Mesendoderm (in vitro differentiated cells): ENCODE measurements at regions not wholly inside any gene's neighbourhood (a gene's known extent, or its start where the extent isn't known, plus 50 kb on each side); places are given as distances from the start of the nearest gene placed in this dataset.

Experiments used
- DNase-seq: peaks from one replicate; pipeline ENCODE4 v3.0.0; 2013
- H2AK5ac ChIP-seq: 2 replicates; pipeline ENCODE4 v1.6.1; 2013; ENCODE audit warnings: low read length, inconsistent platforms
- H2BK120ac ChIP-seq: 2 replicates; pipeline ENCODE4 v1.6.1; 2013; ENCODE audit warnings: low read depth, mild to moderate bottlenecking, low read length, moderate library complexity, mixed read lengths
- H2BK15ac ChIP-seq: replicated peaks from 2 replicates; pipeline ENCODE4 v1.6.1; 2013; ENCODE audit warnings: low read depth, mild to moderate bottlenecking, moderate library complexity
- H2BK5ac ChIP-seq: 2 replicates; pipeline ENCODE4 v1.6.1; 2013; ENCODE audit warnings: low read length, inconsistent platforms
- H3K18ac ChIP-seq: 2 replicates; pipeline ENCODE4 v1.6.1; 2013; ENCODE audit warnings: mild to moderate bottlenecking, low read length, mixed read lengths
- H3K23ac ChIP-seq: one replicate; pipeline ENCODE4 v1.6.1; 2013; ENCODE audit warnings: low read length
- H3K27ac ChIP-seq: 2 replicates; pipeline ENCODE4 v1.5.1; 2013; ENCODE audit warnings: low read depth, mild to moderate bottlenecking, inconsistent platforms, low read length, moderate library complexity
- H3K27me3 ChIP-seq: 2 replicates; pipeline ENCODE4 v1.6.1; 2013; ENCODE audit warnings: low read length, control low read depth, mild to moderate bottlenecking, inconsistent platforms; ENCODE audit not compliant: insufficient read depth, poor library complexity
- H3K36me3 ChIP-seq: 2 replicates; pipeline ENCODE4 v1.6.1; 2013; ENCODE audit warnings: low read length, inconsistent platforms; ENCODE audit not compliant: control insufficient read depth, insufficient read depth
- H3K4ac ChIP-seq: one replicate; pipeline ENCODE4 v1.6.1; 2013; ENCODE audit warnings: low read depth, mild to moderate bottlenecking, low read length, moderate library complexity
- H3K4me1 ChIP-seq: 2 replicates; pipeline ENCODE4 v1.6.1; 2013; ENCODE audit warnings: low read depth, low read length, inconsistent platforms; ENCODE audit not compliant: control insufficient read depth
- H3K4me2 ChIP-seq: 2 replicates; pipeline ENCODE4 v1.6.1; 2013; ENCODE audit warnings: low read length
- H3K4me3 ChIP-seq: 2 replicates; pipeline ENCODE4 v1.5.1; 2013; ENCODE audit warnings: mild to moderate bottlenecking, low read length
- H3K56ac ChIP-seq: one replicate; pipeline ENCODE4 v1.6.1; 2013; ENCODE audit warnings: low read length
- H3K79me1 ChIP-seq: 2 replicates; pipeline ENCODE4 v1.6.1; 2013; ENCODE audit warnings: low read length, inconsistent platforms
- H3K79me2 ChIP-seq: 2 replicates; pipeline ENCODE4 v1.6.1; 2013; ENCODE audit warnings: mild to moderate bottlenecking, low read length; ENCODE audit not compliant: control insufficient read depth, insufficient read depth
- H3K9ac ChIP-seq: 2 replicates; pipeline ENCODE4 v1.6.1; 2013; ENCODE audit warnings: low read length, inconsistent platforms
- H4K5ac ChIP-seq: one replicate; pipeline ENCODE4 v1.6.1; 2013; ENCODE audit warnings: low read length
- H4K8ac ChIP-seq: one replicate; pipeline ENCODE4 v1.6.1; 2013; ENCODE audit warnings: low read depth, mild to moderate bottlenecking, control low read depth, low read length, moderate library complexity
- WGBS: extraction: QIAGEN DNeasy Blood & Tissue Kit; methylation state at CpG from one replicate; pipeline ENCODE4 v1.1.7; 2013; ENCODE audit warnings: low lambda C conversion rate, missing lambda C conversion rate; ENCODE audit not compliant: insufficient coverage; ENCODE audit errors: extremely low coverage; 5-methylcytosine and 5-hydroxymethylcytosine counted together

- no peak overlapping the region for H3K4me2 ChIP-seq
- WGBS, result no CpG with 5 or more reads among the region's 8 CpGs
These were observed 74.5 kb upstream of the LARS2 start for GRCh38 chr3:45313743-45314403.

GRCh38 chr3:45317710-45318109 lies 70.7 kb upstream of the LARS2 start:
- H3K27ac ChIP-seq, result no peak overlapping the region
- no peaks in the 10 kb centered on the region for H3K27me3 ChIP-seq
- H3K23ac ChIP-seq, result peak overlapping the region; percentile 52
- no peak for DNase-seq
- H3K9ac ChIP-seq, result no peak overlapping the region
- no peak overlapping the region for H4K8ac ChIP-seq
- no peaks in the 10 kb centered on the region for H3K36me3 ChIP-seq
- H4K5ac ChIP-seq, result no peak overlapping the region
- H3K79me1 ChIP-seq, result no peaks in the 10 kb centered on the region
- H2BK120ac ChIP-seq, result no peak overlapping the region
- no peak overlapping the region for H2BK15ac ChIP-seq
- WGBS, result no CpG with 5 or more reads among the region's 6 CpGs
- no peak overlapping the region for H3K18ac ChIP-seq
- no peak overlapping the region for H3K4ac ChIP-seq
- H3K79me2 ChIP-seq, result no peaks in the 10 kb centered on the region
- H3K56ac ChIP-seq, result no peak overlapping the region
- H2AK5ac ChIP-seq, result no peak overlapping the region
- H2BK5ac ChIP-seq, result no peak overlapping the region
- H3K4me1 ChIP-seq, result peaks cover 6% of the 10 kb centered on the region
- H3K4me3 ChIP-seq, result no peak overlapping the region
- no peak overlapping the region for H3K4me2 ChIP-seq

More at GRCh38 chr3:45313743-45314403, 74.5 kb upstream of the LARS2 start:
- Histone ChIP-seq H3K79me1 (no peaks in the 10 kb centered on the region), H3K36me3 (no peaks in the 10 kb centered on the region), H3K56ac (peak overlapping the region; percentile 49), H2BK120ac (no peak overlapping the region), H4K5ac (no peak overlapping the region), H3K9ac (no peak overlapping the region), H2BK15ac (no peak overlapping the region), H3K23ac (no peak overlapping the region), H3K4me1 (peaks cover 12% of the 10 kb centered on the region), H3K27ac (no peak overlapping the region), H4K8ac (no peak overlapping the region), H2AK5ac (no peak overlapping the region), H3K4me3 (no peak overlapping the region), H3K4ac (no peak overlapping the region), H2BK5ac (no peak overlapping the region), H3K18ac (peak overlapping the region; percentile 70), H3K79me2 (no peaks in the 10 kb centered on the region), H3K27me3 (no peaks in the 10 kb centered on the region)
- peak; percentile 34 for DNase-seq

DNA sequence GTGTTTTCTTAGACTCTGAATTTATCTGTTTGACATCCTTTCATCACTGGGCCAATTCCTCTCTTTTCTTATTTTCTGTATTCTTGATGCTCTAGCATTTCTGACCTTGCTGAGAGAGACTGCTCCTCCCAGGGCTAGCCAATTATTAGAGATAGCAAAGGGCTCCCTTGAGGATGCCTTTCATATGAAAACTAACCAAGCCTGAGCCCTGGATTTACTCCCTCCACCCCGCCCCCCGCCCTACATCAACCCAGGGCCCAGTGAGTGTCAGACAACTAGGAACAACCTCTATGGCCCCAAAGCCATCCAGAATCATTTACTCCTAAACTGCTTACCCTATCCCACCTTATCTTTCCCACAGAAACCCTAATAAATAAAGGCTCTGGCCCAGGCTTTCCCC lies 69.7 kb upstream of the LARS2 start:
- no peak overlapping the region for H3K23ac ChIP-seq
- no peaks in the 10 kb centered on the region for H3K36me3 ChIP-seq
- no peaks in the 10 kb centered on the region for H3K27me3 ChIP-seq
- H2BK15ac ChIP-seq, result no peak overlapping the region
- no peak overlapping the region for H4K8ac ChIP-seq
- H3K9ac ChIP-seq, result no peak overlapping the region
- no peak overlapping the region for H3K4me3 ChIP-seq
- no peak overlapping the region for H3K27ac ChIP-seq
- no CpG with 5 or more reads among the region's 2 CpGs for WGBS
- no peak overlapping the region for H3K56ac ChIP-seq
- no peak overlapping the region for H3K18ac ChIP-seq
- H3K79me2 ChIP-seq, result no peaks in the 10 kb centered on the region
- no peak for DNase-seq
- H3K4me1 ChIP-seq, result peaks cover 5% of the 10 kb centered on the region
- H2BK5ac ChIP-seq, result no peak overlapping the region
- H3K4ac ChIP-seq, result no peak overlapping the region
- H3K4me2 ChIP-seq, result no peak overlapping the region
- H2AK5ac ChIP-seq, result no peak overlapping the region
- no peaks in the 10 kb centered on the region for H3K79me1 ChIP-seq
- no peak overlapping the region for H2BK120ac ChIP-seq
- H4K5ac ChIP-seq, result no peak overlapping the region

- Histone ChIP-seq H4K8ac (no peak overlapping the region), H2BK120ac (no peak overlapping the region), H2AK5ac (no peak overlapping the region), H2BK15ac (no peak overlapping the region), H3K56ac (no peak overlapping the region), H4K5ac (no peak overlapping the region), H3K79me2 (no peaks in the 10 kb centered on the region), H3K4me1 (no peaks in the 10 kb centered on the region), H3K23ac (no peak overlapping the region), H3K27me3 (no peaks in the 10 kb centered on the region), H2BK5ac (no peak overlapping the region), H3K36me3 (no peaks in the 10 kb centered on the region), H3K4me2 (no peak overlapping the region), H3K4ac (no peak overlapping the region), H3K9ac (no peak overlapping the region), H3K4me3 (no peak overlapping the region), H3K27ac (no peak overlapping the region), H3K18ac (no peak overlapping the region), H3K79me1 (no peaks in the 10 kb centered on the region)
- WGBS, result no CpG with 5 or more reads among the region's 10 CpGs
- no peak for DNase-seq
These were observed 69.0 kb upstream of the LARS2 start for GRCh38 chr3:45319231-45319995.

DNA sequence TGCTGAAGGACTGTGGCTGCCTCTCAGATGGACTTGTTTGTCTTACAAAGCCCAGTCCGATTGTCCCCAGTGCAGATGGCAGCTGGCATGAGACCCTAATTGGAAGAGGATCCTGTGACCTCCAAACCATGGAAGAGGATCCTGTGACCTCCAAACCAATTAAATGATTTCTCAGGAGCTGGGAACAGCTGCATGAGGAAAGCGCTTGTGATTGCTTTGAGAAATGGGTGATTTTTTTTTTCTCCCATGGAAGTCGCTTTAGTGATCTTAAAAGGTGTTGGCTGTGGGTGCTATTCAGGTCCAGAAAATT lies 68.4 kb upstream of the LARS2 start:
- WGBS, result no CpG with 5 or more reads among the region's 3 CpGs
- Histone ChIP-seq H2AK5ac (no peak overlapping the region), H3K4me3 (no peak overlapping the region), H3K79me2 (no peaks in the 10 kb centered on the region), H2BK5ac (no peak overlapping the region), H3K36me3 (no peaks in the 10 kb centered on the region), H3K4ac (no peak overlapping the region), H3K27ac (no peak overlapping the region), H3K4me2 (no peak overlapping the region), H2BK120ac (no peak overlapping the region), H3K4me1 (no peaks in the 10 kb centered on the region), H4K5ac (no peak overlapping the region), H3K27me3 (no peaks in the 10 kb centered on the region), H3K79me1 (no peaks in the 10 kb centered on the region), H4K8ac (no peak overlapping the region), H3K18ac (no peak overlapping the region), H3K56ac (no peak overlapping the region), H3K23ac (no peak overlapping the region), H3K9ac (no peak overlapping the region), H2BK15ac (no peak overlapping the region)
- DNase-seq, result no peak
